Small intestine (tissue), 7 donors: ENCODE measurements at regions not wholly inside any gene's neighbourhood (a gene's known extent, or its start where the extent isn't known, plus 50 kb on each side); places are given as distances from the start of the nearest gene placed in this dataset.
A peak's percentile ranks its signal among the peaks of the same experiment; 100 is the strongest.

Experiments
- DNase-seq, 2 donors: peaks; one replicate each; pipeline versions ENCODE4 v3.0.0 to v3.0.0-alpha.2; 2013
- FAIRE-seq: peaks from 2 replicates; lab custom pipeline; 2012; peaks lifted over from hg19 to GRCh38; lab: Jason Lieb, UNC
- H3K27ac ChIP-seq, 3 donors: one replicate each; pipeline ENCODE4 v1.5.1; 2013; ENCODE audit warnings: low read length in 2 of 3, mild to moderate bottlenecking in 2 of 3, control low read depth in 1 of 3, inconsistent platforms in 1 of 3, low read depth in 1 of 3, moderate library complexity in 1 of 3
- H3K27me3 ChIP-seq, 3 donors: one replicate each; pipeline ENCODE4 v1.6.1; 2013; ENCODE audit warnings: low read length in 3 of 3, inconsistent platforms in 1 of 3; ENCODE audit not compliant: control insufficient read depth in 3 of 3, insufficient read depth in 3 of 3
- H3K36me3 ChIP-seq, 3 donors: one replicate each; pipeline ENCODE4 v1.6.1; 2013; ENCODE audit warnings: low read length in 3 of 3, inconsistent platforms in 1 of 3, low read depth in 1 of 3, mild to moderate bottlenecking in 1 of 3, moderate library complexity in 1 of 3; ENCODE audit not compliant: control insufficient read depth in 3 of 3, insufficient read depth in 2 of 3
- H3K4me1 ChIP-seq, 3 donors: one replicate each; pipeline ENCODE4 v1.6.1; 2013; ENCODE audit warnings: low read length in 2 of 3, inconsistent platforms in 1 of 3, low read depth in 1 of 3, mild to moderate bottlenecking in 1 of 3, moderate library complexity in 1 of 3; ENCODE audit not compliant: control insufficient read depth in 3 of 3, insufficient read depth in 2 of 3
- H3K4me3 ChIP-seq, 3 donors: one replicate each; pipeline ENCODE4 v1.5.1; 2013; ENCODE audit warnings: low read length in 3 of 3, control low read depth in 1 of 3, inconsistent platforms in 1 of 3, low read depth in 1 of 3, mild to moderate bottlenecking in 1 of 3, moderate library complexity in 1 of 3
- H3K9me3 ChIP-seq, 2 donors: one replicate each; pipeline ENCODE4 v1.6.1; 2013; ENCODE audit warnings: low read depth in 1 of 2, low read length in 1 of 2; ENCODE audit not compliant: control insufficient read depth in 2 of 2, insufficient read depth in 1 of 2
- WGBS, 3 donors: extraction: QIAGEN DNeasy Blood & Tissue Kit; methylation state at CpG; one replicate each; pipeline ENCODE4 v1.1.7; 2013; 5-methylcytosine and 5-hydroxymethylcytosine counted together
- donor health status: healthy with polysubstance abuse.
- donor health status: control.
- donor health status: control.
- donor health status: Bipolar disorder and iron deficiency.
- donor health status: healthy.

GRCh38 chr2:67054728-67055127 is 342.4 kb upstream of the ETAA1 start:
- no peak overlapping the region for H3K4me3 ChIP-seq
- 63 to 78% (median 65%) methylated on average over 3 of the region's 3 CpGs for WGBS, 3 donors
- no peaks in the 10 kb centered on the region for H3K36me3 ChIP-seq
- H3K9me3 ChIP-seq: no peaks in the 10 kb centered on the region
- DNase-seq: no peak
- FAIRE-seq: no peak
- H3K27ac ChIP-seq: no peak overlapping the region
- H3K4me1 ChIP-seq: peaks cover 0 to 2% (median 0%) of the 10 kb centered on the region in 3 donors
- peaks cover 0 to 15% (median 0%) of the 10 kb centered on the region in 3 donors for H3K27me3 ChIP-seq

GRCh38 chr2:67055387-67056304 is 341.5 kb upstream of the ETAA1 start:
- WGBS, 3 donors: 68 to 77% (median 69%) methylated on average over 4 of the region's 4 CpGs
- Histone ChIP-seq H3K4me1 (peaks cover 0 to 2% (median 0%) of the 10 kb centered on the region in 3 donors), H3K36me3 (no peaks in the 10 kb centered on the region), H3K9me3 (no peaks in the 10 kb centered on the region), H3K27ac (no peak overlapping the region), H3K27me3 (peaks cover 0 to 15% (median 0%) of the 10 kb centered on the region in 3 donors), H3K4me3 (no peak overlapping the region)
- DNase-seq (peak in 1 of 2 donors; percentile 7), FAIRE-seq (no peak)

- DNase-seq (no peak), FAIRE-seq (no peak)
- Histone ChIP-seq H3K36me3 (no peaks in the 10 kb centered on the region), H3K27ac (no peak overlapping the region), H3K4me3 (no peak overlapping the region), H3K9me3 (no peaks in the 10 kb centered on the region), H3K27me3 (peaks cover 0 to 9% (median 0%) of the 10 kb centered on the region in 3 donors), H3K4me1 (peaks cover 0 to 2% (median 0%) of the 10 kb centered on the region in 3 donors)
- WGBS, 3 donors: 85 to 95% (median 88%) methylated on average over 3 of the region's 3 CpGs
Observed at GRCh38 chr2:67057123-67057522, 340.0 kb upstream of the ETAA1 start.

- Histone ChIP-seq H3K9me3 (no peaks in the 10 kb centered on the region), H3K4me1 (peaks cover 0 to 2% (median 0%) of the 10 kb centered on the region in 3 donors), H3K27ac (no peak overlapping the region), H3K4me3 (no peak overlapping the region), H3K27me3 (peaks cover 0 to 9% (median 0%) of the 10 kb centered on the region in 3 donors), H3K36me3 (no peaks in the 10 kb centered on the region)
- FAIRE-seq (no peak), DNase-seq (peak; percentile 25 to 55)
- WGBS, 3 donors: 57 to 78% (median 70%) methylated on average over 2 of the region's 2 CpGs
Observed at GRCh38 chr2:67057901-67058703, 339.0 kb upstream of the ETAA1 start.

GRCh38 chr2:67065046-67065445 is 332.1 kb upstream of the ETAA1 start:
- DNase-seq: no peak
- H3K4me1 ChIP-seq: no peaks in the 10 kb centered on the region
- no peak overlapping the region for H3K27ac ChIP-seq
- no peaks in the 10 kb centered on the region for H3K36me3 ChIP-seq
- H3K27me3 ChIP-seq: peaks cover 0 to 10% (median 0%) of the 10 kb centered on the region in 3 donors
- no peak overlapping the region for H3K4me3 ChIP-seq
- 67 to 82% (median 78%) methylated on average over 4 of the region's 4 CpGs for WGBS, 3 donors
- H3K9me3 ChIP-seq: no peaks in the 10 kb centered on the region
- no peak for FAIRE-seq

- FAIRE-seq (no peak), DNase-seq (no peak)
- Histone ChIP-seq H3K9me3 (no peaks in the 10 kb centered on the region), H3K4me3 (no peak overlapping the region), H3K4me1 (no peaks in the 10 kb centered on the region), H3K36me3 (no peaks in the 10 kb centered on the region), H3K27me3 (peaks cover 0 to 10% (median 0%) of the 10 kb centered on the region in 3 donors), H3K27ac (no peak overlapping the region)
- 75 to 87% (median 76%) methylated on average over 3 of the region's 3 CpGs for WGBS, 3 donors
Observed at GRCh38 chr2:67066782-67067181, 330.4 kb upstream of the ETAA1 start.

- DNase-seq: no peak
- H3K27me3 ChIP-seq: peaks cover 0 to 10% (median 0%) of the 10 kb centered on the region in 3 donors
- H3K36me3 ChIP-seq: no peaks in the 10 kb centered on the region
- no peaks in the 10 kb centered on the region for H3K4me1 ChIP-seq
- FAIRE-seq: no peak
- no peaks in the 10 kb centered on the region for H3K9me3 ChIP-seq
- no peak overlapping the region for H3K4me3 ChIP-seq
- no peak overlapping the region for H3K27ac ChIP-seq
Observed at GRCh38 chr2:67067656-67068055, 329.5 kb upstream of the ETAA1 start.

- peaks cover 0 to 4% (median 0%) of the 10 kb centered on the region in 3 donors for H3K27me3 ChIP-seq
- DNase-seq (no peak), FAIRE-seq (no peak)
- H3K27ac ChIP-seq: no peak overlapping the region
- H3K4me1 ChIP-seq: no peaks in the 10 kb centered on the region
- 52 to 65% (median 60%) methylated on average over 1 of the region's 1 CpG for WGBS, 3 donors
- no peaks in the 10 kb centered on the region for H3K9me3 ChIP-seq
- no peak overlapping the region for H3K4me3 ChIP-seq
- no peaks in the 10 kb centered on the region for H3K36me3 ChIP-seq
Observed at GRCh38 chr2:67070826-67071225, 326.3 kb upstream of the ETAA1 start.
